Colon (tissue), 2 donors: ENCODE measurements at regions not wholly inside any gene's neighbourhood (a gene's known extent, or its start where the extent isn't known, plus 50 kb on each side); places are given as distances from the start of the nearest gene placed in this dataset.
"Not testable (repeated sequence)": the region's sequence is repeated elsewhere in the genome, so short reads cannot be mapped to it uniquely, and the experiment has no call there.

ENCODE experiments used
- FAIRE-seq: peaks from 2 replicates; lab custom pipeline; 2012; peaks lifted over from hg19 to GRCh38; lab: Jason Lieb, UNC
- donor health status: control.
- donor health status: control.

DNA sequence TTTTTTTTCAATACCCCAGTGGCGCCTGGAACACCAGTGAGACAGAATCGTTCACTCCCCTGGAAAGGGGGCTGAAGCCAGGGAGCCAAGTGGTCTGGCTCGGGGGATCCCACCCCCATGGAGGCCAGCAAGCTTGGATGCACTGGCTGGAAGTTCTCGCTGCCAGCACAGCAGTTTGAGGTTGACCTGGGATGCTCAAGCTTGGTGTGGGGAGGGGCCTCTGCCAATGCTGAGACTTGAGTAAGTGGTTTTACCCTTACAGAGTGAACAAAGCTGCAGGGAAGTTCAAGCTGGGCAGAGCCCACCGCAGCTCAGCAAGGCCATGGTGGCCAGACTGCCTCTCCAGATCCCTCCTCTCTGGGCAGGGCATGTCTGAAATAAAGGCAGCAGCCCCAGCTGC lies 276.2 kb upstream of the CNTN6 start:
- FAIRE-seq, result no peak

DNA sequence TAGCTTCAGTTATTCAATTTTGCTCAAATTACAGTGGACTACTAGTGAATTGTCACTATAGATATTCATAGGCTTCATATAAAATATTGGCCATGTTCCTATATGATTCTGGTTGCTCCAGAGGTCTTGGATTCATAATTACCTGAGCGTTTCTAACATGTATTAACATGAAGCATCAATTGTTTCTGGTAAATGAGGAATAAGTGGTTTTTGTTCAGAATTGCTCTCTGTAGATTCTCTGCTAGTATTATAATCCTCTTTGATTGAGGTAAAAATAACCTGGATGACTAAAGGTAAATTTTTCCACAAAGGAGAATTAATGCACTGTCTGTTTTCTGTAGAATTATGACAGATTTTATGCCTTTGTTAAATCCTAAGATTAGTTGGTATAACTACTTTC lies 258.1 kb upstream of the CNTN6 start:
- no peak for FAIRE-seq

DNA sequence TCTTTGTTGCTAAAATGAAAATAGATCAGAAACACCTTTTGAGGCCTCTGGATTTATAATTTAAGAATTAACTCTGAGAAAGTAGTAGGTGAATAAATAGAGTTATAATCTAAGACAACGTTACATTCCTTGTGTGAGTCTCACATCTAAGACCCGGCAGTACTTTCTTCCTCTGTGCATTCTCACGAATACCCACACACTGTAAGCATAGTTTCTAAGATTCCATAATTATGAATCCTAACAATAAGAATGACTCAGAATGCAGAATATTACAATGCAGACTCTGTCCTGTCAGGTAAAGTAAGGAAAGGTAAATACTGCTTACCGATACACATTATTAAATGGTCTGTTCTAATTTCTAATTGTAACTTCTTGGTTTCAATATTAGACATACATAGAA lies 257.7 kb upstream of the CNTN6 start:
- FAIRE-seq, result no peak

DNA sequence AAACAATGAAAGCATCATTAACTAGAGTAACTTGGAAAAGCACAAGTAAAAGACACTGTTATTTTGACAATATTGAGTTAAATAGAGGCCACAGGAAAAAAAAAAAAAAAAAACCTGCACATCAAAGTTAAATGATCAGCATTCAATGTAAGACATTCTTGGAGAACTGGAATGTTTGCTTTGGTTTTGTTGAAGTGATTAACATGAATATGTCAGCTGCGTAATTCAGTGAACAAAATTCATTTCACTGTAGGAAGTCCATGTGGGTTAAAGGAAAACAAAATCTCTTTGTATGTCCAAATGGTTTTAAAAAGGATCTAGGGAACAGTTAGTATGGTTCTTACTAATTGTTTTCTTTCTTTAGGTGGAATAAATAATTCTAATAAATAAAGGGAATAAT lies 252.8 kb upstream of the CNTN6 start:
- FAIRE-seq, result no peak

DNA sequence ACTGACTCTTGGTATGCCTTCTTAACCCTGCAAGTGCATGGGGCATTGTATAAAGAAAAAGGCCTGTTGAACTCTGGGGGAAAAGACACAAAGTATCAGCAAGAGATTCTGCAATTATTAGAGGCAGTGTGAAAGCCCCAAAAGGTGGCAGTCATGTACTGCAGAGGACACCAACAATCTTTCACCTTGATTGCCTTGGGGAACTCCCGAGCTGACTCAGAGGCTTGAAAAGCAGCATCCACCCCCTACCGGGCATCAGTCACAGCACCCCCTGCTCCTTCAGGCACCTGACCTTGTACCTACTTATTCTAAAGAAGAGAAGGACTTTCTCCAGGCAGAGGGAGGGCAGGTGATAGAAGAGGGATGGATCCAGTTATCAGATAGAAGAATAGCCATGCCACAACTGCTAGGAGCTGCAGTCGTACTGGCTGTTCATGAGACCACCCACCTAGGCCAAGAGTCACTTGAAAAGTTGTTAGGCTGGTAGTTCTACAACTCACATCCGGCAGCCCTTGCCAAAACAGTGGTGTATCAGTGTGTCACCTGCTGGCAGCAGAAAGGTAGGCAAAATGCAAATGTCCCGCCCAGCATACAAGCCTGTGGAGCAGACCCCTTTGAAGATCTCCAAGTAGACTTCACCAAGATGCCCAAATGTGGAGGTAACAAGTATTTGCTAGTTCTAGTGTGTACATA lies 241.6 kb upstream of the CNTN6 start:
- FAIRE-seq, result no peak

DNA sequence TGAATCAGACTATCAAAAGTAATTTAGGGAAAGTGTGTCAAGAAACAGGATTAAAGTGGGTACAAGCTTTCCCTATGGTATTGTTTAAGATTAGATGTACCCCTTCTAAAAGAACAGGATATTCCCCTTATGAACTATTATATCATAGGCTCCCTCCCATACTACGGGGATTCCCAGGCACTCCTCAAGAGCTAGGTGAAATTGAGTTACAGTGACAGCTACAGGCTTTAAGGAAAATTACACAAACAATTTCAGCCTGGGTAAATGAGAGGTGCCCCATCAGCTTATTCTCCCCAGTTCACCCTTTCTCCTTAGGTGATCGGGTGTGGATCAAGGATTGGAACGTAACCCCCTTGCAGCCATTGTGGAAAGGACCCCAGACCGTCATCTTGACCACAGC lies 240.8 kb upstream of the CNTN6 start:
- no peak for FAIRE-seq

DNA sequence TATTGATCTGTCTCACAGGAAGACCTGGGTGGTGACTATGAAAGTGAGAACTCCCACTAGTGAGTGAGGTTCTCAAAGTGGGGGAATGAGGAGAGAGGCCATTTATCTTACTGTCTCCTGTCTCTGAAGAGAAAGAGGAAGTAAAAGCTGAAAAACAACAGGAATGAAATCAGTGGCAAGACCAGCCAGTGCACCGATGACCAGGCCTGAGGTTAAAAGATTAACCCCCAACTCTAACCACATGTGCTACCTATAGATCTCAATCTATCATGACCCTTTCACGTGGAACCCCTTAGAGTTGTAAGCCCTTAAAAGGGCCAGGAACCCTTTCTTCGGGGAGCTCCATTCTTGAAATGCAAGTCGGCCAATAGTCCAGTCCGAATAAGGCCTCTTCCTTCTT lies 239.3 kb upstream of the CNTN6 start:
- no peak for FAIRE-seq

DNA sequence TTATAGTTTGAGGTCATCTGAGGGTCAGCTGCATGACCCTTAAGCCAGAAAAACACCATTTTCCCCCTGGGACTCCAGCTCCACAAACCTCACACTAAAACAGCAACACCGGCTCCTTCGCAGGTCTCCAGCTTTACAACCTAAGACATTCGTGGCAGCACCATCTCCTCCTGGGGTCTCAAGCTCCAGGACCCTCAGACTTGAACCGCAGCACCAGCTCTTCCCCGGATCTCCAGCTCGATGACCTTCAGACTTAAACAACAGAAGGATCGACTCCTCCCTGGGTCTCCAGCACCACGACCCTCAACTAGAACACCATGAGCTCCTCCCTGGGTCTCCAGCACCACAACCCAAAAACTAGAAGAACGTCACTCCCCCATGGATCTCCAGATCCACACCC lies 233.7 kb upstream of the CNTN6 start:
- FAIRE-seq, result no peak

DNA sequence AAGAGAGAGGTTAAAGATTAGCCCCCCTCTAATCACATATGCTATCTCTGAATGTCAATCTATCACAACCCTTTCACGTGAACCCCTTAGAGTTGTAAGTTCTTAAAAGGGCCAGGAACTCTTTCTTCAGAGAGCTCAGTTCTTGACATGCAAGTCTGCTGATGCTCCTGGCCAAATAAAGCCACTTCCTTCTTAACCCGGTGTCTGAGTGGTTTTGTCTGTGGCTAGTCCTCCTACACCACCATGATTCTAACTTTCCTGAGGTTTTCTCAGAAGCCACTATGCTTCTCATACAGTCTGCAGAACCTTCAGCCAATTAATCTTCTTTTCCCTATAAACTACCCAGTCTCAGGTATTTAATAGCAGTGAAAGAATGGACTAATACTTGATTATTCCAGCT lies 231.1 kb upstream of the CNTN6 start:
- no peak for FAIRE-seq

DNA sequence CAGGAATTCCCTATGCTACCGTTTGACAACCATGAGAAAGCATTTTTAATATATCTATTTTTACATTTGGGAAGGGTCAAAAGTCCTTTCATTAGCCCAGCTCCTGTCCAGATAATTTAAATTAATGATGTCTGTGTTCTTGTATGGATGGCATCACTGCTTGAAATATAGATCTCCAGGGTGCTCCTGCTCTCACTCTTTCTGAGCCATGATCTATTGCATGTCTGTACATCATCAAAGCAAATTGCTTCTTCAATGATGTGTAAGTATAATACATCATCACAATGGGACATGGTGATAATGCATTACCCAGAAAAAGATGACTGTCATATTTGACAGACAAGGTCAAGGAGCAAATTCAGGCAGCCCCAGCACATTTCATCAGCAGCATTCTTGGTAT lies 223.6 kb upstream of the CNTN6 start:
- no peak for FAIRE-seq

DNA sequence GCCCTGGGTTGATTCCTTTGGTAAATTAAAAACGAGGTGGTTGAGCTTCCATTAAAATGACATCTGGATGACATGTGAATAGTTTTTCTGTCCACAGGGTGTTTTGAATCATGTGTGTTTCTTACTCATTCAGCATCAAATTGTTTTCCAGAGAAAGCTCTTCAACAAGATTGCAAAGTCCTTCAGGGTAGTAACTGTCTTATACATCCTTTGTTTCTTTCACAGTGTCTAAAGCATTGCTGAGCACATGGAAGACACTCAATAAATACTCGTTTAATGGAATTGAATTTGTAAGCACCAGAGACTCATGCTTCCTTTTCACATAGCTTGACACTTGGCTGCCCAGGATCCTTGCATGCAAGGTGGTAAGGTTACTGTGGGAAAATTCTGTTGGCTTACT lies 223.1 kb upstream of the CNTN6 start:
- no peak for FAIRE-seq

DNA sequence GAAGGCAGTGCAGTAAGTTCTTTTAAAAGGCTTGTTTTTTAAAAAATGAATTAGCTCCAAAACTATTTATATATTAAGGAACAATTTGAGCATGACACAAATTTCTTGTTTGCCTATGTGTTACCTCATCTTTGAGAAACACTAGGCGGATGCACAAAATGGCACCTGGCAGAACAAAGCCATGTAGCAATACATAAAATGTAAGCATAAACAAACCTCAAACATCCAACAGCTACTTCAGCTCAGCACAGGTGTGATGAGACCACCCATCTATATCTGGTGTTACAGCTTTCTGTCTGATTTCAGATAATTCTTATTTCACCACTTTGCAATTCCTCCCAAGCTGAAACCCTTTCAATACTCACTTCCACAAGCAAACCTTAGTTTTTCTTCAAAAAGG lies 221.2 kb upstream of the CNTN6 start:
- FAIRE-seq, result no peak

DNA sequence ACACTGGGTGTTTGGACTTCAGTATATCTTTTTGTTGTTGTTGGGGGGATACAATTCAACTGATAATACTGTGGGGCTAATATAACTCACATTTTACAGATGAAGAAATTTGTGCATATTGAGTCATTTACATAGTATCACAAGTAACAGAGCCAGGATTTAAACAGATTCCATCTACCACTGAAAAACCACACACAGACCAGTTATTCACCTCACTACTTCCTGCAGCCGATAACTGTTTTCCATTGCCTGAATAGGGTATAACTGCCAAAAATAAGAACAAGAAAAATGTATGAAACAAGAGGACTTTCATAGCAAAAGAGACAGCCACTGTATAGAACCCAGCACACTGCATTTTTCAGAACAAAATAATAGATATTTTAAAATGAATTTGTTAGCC lies 215.8 kb upstream of the CNTN6 start:
- FAIRE-seq, result no peak

DNA sequence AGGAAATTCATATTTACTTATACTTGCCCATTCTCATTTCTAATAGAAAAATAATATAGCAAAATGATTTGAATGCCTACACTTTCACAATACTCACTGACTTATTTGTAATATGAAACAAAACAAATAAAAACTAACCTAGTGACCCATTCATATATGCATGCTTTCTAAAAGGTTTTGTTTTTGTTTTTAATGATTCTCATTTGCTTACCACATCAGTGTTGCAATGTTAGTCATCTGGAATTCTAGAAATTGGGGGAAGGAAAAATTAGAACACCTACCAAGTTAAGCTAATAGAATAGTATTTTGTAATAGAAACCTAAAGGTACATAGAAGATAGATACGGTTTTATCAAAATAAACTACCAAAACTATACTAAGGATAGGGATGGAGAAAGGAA lies 214.1 kb upstream of the CNTN6 start:
- no peak for FAIRE-seq

DNA sequence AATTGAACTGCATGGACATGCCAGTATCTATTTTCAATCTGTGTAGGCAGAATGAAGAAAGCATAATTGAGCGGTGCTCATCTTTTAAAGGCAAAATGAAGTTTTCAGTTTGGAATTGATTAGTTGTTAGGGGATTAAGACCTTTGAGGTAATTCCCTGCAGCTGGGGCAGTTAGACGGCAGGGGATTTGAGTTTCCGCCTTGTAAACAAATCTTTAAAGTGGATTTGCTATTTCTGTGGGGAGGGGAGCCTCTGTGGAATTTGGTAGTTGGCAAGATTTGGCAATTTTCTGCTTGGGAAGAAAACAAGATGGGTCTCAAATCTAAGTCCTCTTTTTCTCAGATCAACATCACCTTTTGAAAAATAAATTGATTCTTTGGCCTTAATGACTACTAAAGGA lies 212.5 kb upstream of the CNTN6 start:
- FAIRE-seq, result no peak

DNA sequence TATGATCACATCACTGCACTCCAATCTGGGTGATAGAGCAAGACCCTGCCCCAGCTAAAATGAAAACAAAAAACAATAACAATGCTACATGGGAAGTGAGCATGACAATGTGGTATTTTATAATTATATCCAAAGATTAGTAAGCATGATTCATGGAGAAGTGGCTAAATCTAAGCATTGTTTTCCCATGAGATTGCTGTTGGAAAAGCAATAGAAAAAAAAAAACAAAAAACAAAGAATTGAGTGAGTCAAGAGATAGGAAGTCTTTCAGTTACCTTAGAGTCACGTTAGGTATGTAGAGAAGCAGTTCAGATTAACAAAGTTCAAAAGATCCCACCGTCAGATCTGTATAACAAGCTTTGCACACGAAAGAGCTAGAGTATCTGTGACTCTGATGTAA lies 210.3 kb upstream of the CNTN6 start:
- FAIRE-seq, result no peak

DNA sequence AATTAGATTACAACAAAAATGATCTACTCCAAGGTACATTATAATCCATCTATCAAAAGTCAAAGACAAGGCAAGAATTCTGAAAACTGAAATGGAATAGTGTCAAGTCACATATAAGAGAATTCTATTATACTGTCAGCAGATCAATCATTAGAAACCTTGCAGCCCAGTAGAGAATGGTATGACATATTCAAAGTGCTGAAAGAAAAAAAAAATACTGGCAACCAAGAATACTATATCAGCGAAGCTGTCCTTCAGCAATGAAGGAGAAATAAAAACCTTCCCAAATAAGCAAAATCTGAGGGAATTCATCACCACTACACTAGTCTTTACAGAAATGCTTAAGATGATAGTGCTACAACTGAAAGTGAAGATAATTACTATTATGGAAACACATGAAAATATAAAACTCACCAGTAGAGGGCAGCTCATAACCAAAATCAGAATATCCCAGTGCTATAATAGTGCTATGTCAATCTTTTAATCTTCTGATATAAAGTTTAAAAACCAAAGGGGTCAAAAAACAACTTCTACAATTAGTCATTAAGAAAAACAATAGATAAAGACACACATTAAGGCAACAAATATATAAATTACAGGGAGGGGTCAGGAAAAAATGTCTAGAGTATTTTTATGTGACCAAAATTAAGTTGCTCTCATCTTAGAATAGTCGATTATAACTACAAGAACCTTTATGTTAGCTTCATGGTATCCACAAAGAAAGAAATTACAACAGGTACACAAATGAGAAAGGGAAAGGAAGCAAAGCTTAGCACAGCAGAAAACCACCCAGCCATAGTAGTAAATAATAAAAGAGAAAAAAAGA lies 190.7 kb upstream of the CNTN6 start:
- FAIRE-seq, result no peak

DNA sequence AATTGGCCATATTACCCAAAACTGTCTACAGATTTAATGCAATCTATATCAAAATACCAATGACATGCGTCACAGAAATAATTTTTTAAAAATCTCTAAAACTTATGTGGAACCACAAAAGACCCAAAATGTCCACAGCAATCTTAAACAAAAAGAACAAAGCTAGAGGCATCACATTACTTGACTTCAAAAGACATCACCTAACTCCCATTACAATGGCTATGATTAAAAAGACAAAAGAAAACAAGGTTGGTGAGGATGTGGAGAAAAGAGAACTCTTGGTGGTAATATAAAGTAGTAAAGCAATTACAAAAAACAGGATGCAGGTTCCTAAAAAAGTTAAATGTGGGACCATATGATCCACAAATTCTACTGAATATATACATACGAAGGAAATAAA lies 187.6 kb upstream of the CNTN6 start:
- FAIRE-seq, result no peak

DNA sequence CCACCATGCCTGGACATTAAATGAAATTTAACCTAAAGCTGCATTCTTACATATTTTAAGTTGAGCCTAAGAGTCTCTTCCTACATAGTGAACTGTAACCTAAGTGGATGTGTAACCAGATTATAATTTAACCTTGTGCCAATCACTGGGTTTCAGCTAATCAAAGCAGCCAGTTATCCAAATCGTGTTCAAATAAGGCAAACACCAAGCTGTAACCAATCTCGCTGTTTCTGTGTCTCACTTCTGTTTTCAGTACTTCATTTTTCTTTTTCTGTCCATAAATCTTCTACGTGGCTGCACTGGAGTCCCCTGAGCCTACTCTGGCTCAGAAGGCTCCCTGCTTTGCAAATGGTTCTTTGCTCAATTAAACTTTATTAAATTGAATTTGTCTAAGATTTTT lies 186.1 kb upstream of the CNTN6 start:
- no peak for FAIRE-seq

DNA sequence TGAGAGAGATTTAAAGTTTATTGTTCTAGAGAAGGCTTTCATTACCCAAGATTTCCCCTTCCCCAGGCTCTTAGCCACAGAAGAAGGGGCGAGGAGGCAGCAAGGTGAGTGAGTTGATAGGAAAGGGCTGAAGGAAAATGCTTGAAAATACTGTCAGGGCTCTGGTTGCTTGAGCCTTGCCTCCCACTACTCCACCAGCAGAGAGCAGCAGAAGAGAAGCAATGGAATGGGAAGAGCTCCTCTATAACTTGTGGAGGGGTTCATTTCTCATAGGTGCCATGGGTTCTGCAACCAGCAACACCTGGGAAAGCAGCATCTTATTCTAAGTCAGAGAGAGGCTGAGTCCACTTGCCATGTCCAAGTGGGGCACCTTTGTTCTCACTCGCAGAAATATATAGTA lies 184.0 kb upstream of the CNTN6 start:
- no peak for FAIRE-seq

DNA sequence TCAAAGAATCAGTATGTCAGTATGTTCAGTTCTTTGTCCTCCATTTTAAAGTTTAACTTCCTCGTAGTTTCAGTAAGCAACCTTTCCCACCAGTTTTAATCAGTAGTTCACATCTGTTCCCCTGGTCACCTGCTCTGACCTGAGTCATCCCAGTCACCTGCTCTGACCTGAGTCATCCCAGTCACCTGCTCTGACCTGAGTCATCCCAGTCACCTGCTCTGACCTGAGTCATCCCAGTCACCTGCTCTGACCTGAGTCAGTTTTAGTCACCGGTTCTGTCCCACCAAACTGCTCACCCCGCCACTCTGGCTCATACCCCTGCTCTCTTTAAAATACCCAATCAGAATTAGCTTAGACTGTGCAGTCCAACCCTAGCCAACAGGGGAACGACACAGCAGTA lies 180.1 kb upstream of the CNTN6 start:
- not testable (repeated sequence) for FAIRE-seq

DNA sequence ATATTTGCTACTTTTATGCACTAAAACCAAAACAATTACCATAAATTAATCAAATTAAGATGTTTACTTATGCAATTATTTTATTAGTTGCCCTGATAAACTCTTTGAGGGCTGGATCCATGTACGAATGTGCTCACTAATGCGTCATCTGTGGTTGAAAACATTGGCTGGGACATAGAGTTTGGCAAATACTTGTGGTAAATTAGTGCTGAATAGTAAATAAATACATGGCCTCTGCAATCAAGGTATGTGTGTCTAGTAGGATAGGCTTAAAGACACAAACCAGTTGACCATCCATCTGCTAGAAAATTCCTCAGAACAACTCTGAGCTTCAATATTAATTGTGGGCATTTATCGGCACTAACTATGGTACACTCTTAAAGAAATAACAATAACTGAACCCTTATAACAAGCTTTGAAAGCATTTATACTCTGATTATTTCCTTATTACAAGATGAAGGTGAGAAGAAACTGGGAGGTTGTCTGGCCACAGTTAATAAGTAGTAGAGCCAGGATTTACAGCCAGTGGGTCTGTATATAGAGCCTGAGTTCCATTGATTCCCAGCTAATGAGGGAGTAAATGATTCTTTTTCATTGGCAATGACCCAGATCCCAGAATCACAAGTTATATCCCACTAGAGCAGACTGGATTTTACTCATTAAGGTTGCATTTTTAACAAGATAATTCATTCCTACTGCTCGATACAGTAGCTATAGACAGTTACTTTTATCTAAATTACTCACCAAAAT lies 169.5 kb upstream of the CNTN6 start:
- FAIRE-seq, result no peak

DNA sequence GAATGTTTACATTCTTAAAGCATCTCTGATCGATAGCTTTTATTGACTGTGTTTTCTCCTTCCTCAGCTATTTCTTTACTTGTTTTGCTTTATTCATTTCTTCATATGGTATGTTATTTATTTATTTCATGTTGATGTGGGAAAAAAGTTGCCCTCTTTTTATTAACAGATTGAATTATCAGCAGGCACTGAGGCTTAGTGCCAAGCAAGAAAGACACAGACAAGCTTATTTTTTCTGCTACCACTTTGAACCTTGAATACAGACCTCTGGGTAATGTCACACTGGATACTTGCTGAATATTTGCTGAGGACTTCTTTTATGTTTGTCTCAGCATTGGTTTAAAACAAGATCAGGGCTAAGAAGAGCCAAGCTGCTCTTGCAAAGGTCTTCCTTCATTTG lies 162.0 kb upstream of the CNTN6 start:
- no peak for FAIRE-seq
